ENCODE measurements at regions not wholly inside any gene's neighbourhood (a gene's known extent, or its start where the extent isn't known, plus 50 kb on each side); places are given as distances from the start of the nearest gene placed in this dataset.

GRCh38 chr13:33610438-33611120 lies 207.4 kb upstream of the RFC3 start:
- Mint-ChIP-seq H3K4me3 (peak overlapping the region; percentile 53), H3K9me3 (ENCODE audit: insufficient read depth) (no peaks in the 10 kb centered on the region), H3K27me3 (ENCODE audit: low read depth) (peaks cover 2% of the 10 kb centered on the region), H3K4me1 (ENCODE audit: low read depth) (peaks cover 38% of the 10 kb centered on the region), H3K36me3 (ENCODE audit: low read depth) (no peaks in the 10 kb centered on the region), H3K27ac (peak overlapping the region; percentile 88)
- DNase-seq (peak; percentile 38), ATAC-seq (peak; percentile 58)
- POLR2A ChIA-PET, result interaction anchor here (1.0 kb wide), 2 partner anchors 64 to 66 kb away, joined by 3 read pairs; no protein-coding TSS in a partner anchor
- CTCF ChIA-PET, result interaction anchor here (0.6 kb wide), 1 partner anchor 9 kb away, joined by 3 read pairs; no protein-coding TSS in a partner anchor

- ATAC-seq, result peak; percentile 20
- Mint-ChIP-seq H3K36me3 (ENCODE audit: low read depth) (no peaks in the 10 kb centered on the region), H3K4me1 (ENCODE audit: low read depth) (peaks cover 38% of the 10 kb centered on the region), H3K27me3 (ENCODE audit: low read depth) (peaks cover 2% of the 10 kb centered on the region), H3K9me3 (ENCODE audit: insufficient read depth) (no peaks in the 10 kb centered on the region), H3K27ac (peak overlapping the region; percentile 88), H3K4me3 (no peak overlapping the region)
- ChIA-PET CTCF (interaction anchor here (0.6 kb wide), 1 partner anchor 8 kb away, joined by 3 read pairs; no protein-coding TSS in a partner anchor), POLR2A (interaction anchor here (1.0 kb wide), 2 partner anchors 65 to 67 kb away, joined by 3 read pairs; no protein-coding TSS in a partner anchor)
- no peak for DNase-seq
Observed at GRCh38 chr13:33611121-33611805, 206.7 kb upstream of the RFC3 start.

DNA sequence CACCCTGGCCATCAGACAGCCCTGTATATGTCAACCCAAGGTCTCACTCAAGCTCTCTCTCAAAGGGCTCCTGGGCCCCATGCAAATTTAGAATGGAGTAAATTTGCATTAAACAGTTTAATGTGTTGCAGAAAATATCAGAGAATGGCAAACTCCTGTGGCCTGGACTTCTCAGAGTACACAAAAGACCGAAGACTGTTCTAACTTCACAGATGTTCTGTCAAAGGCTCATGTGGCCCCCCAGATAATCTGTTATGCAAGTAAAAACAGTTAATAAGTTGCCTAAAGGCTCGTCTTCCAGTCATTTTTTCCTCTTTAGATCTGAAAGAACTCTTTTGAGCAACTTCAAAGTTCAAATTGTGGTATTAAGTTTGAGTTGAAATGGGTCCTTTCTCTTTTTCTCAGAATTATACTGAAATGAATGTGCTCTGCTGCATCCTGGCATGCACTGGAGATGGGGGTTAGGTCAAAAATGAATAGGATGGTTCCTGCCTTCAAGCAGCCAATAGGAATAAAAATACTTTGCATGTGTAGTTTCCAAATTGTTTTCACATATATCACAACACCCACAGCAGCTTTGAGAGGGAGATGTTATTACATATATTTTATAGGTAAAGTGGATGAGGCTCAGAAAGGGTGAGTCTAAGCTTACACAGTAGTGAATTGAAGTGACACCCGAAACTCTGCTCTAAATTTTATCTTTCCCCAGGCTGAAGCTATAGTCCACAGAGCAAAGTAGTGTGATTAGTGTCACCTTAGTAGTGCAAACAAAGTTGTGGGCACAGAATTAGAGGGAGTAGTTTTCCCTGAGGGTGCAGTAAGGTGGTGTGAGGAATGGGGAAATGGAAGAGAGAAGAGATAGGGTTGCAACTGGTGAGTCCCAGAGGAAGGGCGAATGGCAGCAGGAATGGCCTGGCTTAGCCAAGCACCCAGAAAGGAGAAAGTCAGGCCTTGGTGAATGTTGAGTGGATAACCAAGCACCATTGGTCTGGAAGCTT lies 205.0 kb upstream of the RFC3 start:
- H3K27ac Mint-ChIP-seq, result peak overlapping the region; percentile 7
- H3K9me3 Mint-ChIP-seq (ENCODE audit: insufficient read depth), result no peaks in the 10 kb centered on the region
- no peaks in the 10 kb centered on the region for H3K36me3 Mint-ChIP-seq (ENCODE audit: low read depth)
- H3K27me3 Mint-ChIP-seq (ENCODE audit: low read depth), result peaks cover 2% of the 10 kb centered on the region
- ChIA-PET CTCF (interaction anchor here (0.8 to 1.8 kb wide), 3 partner anchors 16 to 70 kb away, joined by 3 to 5 read pairs (median 3); no protein-coding TSS in a partner anchor), POLR2A (interaction anchor here (0.6 to 1.6 kb wide), 3 partner anchors 24 to 1674 kb away, joined by 3 to 7 read pairs (median 3); no protein-coding TSS in a partner anchor)
- DNase-seq (no peak), ATAC-seq (peak; percentile 50)
- peaks cover 38% of the 10 kb centered on the region for H3K4me1 Mint-ChIP-seq (ENCODE audit: low read depth)
- H3K4me3 Mint-ChIP-seq, result no peak overlapping the region

DNA sequence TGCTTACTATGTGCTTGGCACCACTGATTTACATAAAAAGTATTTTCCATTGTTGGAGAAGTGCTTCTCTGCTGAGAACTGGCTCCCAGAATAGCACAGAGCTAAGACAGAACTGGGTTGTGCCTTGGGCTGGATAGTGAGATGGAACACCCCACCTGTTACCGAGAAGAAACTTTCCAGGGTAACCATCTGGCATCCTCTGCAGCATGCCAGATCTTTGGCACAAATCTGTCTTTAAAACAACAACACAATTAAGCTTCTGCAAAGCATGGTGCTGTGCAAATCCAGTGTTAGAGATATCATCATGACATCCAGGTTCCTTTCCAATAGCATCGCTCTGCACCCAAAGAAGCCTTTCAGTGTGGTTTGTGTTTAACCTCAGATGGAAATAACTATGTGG lies 202.5 kb upstream of the RFC3 start:
- peaks cover 33% of the 10 kb centered on the region for H3K4me1 Mint-ChIP-seq (ENCODE audit: low read depth)
- no peaks in the 10 kb centered on the region for H3K9me3 Mint-ChIP-seq (ENCODE audit: insufficient read depth)
- ChIA-PET POLR2A (no interaction called here), CTCF (no interaction called here)
- H3K27ac Mint-ChIP-seq, result no peak overlapping the region
- H3K36me3 Mint-ChIP-seq (ENCODE audit: low read depth), result no peaks in the 10 kb centered on the region
- no peak overlapping the region for H3K4me3 Mint-ChIP-seq
- no peak for DNase-seq
- no peak for ATAC-seq
- peaks cover 7% of the 10 kb centered on the region for H3K27me3 Mint-ChIP-seq (ENCODE audit: low read depth)

- CTCF ChIA-PET, result no interaction called here
- Mint-ChIP-seq H3K4me3 (no peak overlapping the region), H3K27me3 (ENCODE audit: low read depth) (peaks cover 7% of the 10 kb centered on the region), H3K4me1 (ENCODE audit: low read depth) (peaks cover 26% of the 10 kb centered on the region), H3K9me3 (ENCODE audit: insufficient read depth) (no peaks in the 10 kb centered on the region), H3K27ac (no peak overlapping the region), H3K36me3 (ENCODE audit: low read depth) (no peaks in the 10 kb centered on the region)
- POLR2A ChIA-PET, result no interaction called here
- DNase-seq (no peak), ATAC-seq (no peak)
Observed at GRCh38 chr13:33616130-33616529, 201.8 kb upstream of the RFC3 start.

GRCh38 chr13:33617055-33617454 lies 200.9 kb upstream of the RFC3 start:
- H3K27ac Mint-ChIP-seq, result no peak overlapping the region
- ChIA-PET CTCF (no interaction called here), POLR2A (no interaction called here)
- peaks cover 16% of the 10 kb centered on the region for H3K4me1 Mint-ChIP-seq (ENCODE audit: low read depth)
- DNase-seq (no peak), ATAC-seq (no peak)
- H3K27me3 Mint-ChIP-seq (ENCODE audit: low read depth), result peaks cover 7% of the 10 kb centered on the region
- H3K36me3 Mint-ChIP-seq (ENCODE audit: low read depth), result no peaks in the 10 kb centered on the region
- H3K9me3 Mint-ChIP-seq (ENCODE audit: insufficient read depth), result no peaks in the 10 kb centered on the region
- H3K4me3 Mint-ChIP-seq, result no peak overlapping the region

DNA sequence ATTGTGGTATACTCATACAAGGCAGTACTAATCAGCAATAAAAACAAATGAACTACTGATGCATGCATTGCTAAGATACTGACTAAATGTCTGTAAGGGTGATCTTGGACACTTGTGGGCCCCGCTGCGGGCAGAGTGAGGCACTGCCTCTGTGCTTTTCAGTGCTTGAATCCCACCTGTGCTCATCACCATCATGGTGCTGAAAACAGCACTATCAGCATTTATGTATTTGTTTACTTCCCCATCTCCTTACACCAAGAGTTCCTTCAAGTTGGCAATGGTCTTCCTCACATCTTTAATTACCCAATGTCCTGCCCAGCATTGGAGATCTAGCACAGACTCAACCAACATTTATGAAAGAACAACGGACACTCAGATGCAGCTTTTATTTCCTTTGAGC lies 193.7 kb upstream of the RFC3 start:
- ATAC-seq (no peak), DNase-seq (no peak)
- Mint-ChIP-seq H3K4me1 (ENCODE audit: low read depth) (peaks cover 7% of the 10 kb centered on the region), H3K4me3 (no peak overlapping the region), H3K9me3 (ENCODE audit: insufficient read depth) (no peaks in the 10 kb centered on the region), H3K27ac (no peak overlapping the region), H3K36me3 (ENCODE audit: low read depth) (no peaks in the 10 kb centered on the region), H3K27me3 (ENCODE audit: low read depth) (peaks cover 2% of the 10 kb centered on the region)
- ChIA-PET CTCF (no interaction called here), POLR2A (no interaction called here)

DNA sequence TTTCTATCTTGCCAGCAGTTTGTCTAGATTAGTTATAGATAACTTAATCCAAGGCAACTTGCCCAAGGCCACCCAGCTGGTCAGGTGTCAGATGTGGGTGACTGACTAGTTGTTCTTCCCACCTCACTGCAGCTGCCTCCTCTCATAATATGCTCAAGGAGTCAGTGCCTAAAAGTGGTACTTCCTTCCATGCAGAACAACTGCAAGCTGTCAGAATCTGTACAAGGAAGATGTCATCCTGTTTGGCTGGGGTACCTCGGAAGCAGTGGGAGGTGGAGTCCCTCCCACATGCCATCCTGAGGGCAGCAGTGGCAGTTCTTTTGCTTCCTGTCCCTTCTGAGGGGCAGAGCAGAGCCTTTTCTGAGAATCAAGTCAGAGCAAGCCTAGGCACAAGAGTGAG lies 193.2 kb upstream of the RFC3 start:
- no peak overlapping the region for H3K27ac Mint-ChIP-seq
- no peaks in the 10 kb centered on the region for H3K36me3 Mint-ChIP-seq (ENCODE audit: low read depth)
- H3K27me3 Mint-ChIP-seq (ENCODE audit: low read depth), result peaks cover 2% of the 10 kb centered on the region
- H3K9me3 Mint-ChIP-seq (ENCODE audit: insufficient read depth), result no peaks in the 10 kb centered on the region
- DNase-seq, result no peak
- CTCF ChIA-PET, result no interaction called here
- H3K4me1 Mint-ChIP-seq (ENCODE audit: low read depth), result peaks cover 7% of the 10 kb centered on the region
- no peak overlapping the region for H3K4me3 Mint-ChIP-seq
- POLR2A ChIA-PET, result no interaction called here
- no peak for ATAC-seq

GRCh38 chr13:33626407-33626806 lies 191.5 kb upstream of the RFC3 start:
- Mint-ChIP-seq H3K4me1 (ENCODE audit: low read depth) (peaks cover 7% of the 10 kb centered on the region), H3K4me3 (no peak overlapping the region), H3K27ac (no peak overlapping the region), H3K9me3 (ENCODE audit: insufficient read depth) (no peaks in the 10 kb centered on the region), H3K27me3 (ENCODE audit: low read depth) (peaks cover 4% of the 10 kb centered on the region), H3K36me3 (ENCODE audit: low read depth) (no peaks in the 10 kb centered on the region)
- ChIA-PET POLR2A (interaction anchor here (0.8 kb wide), 1 partner anchor 11 kb away, joined by 3 read pairs; no protein-coding TSS in a partner anchor), CTCF (no interaction called here)
- no peak for DNase-seq
- no peak for ATAC-seq

- no peak for DNase-seq
- ChIA-PET POLR2A (no interaction called here), CTCF (interaction anchor here (1.0 to 1.2 kb wide), 2 partner anchors 15 to 23 kb away, joined by 3 read pairs; no protein-coding TSS in a partner anchor)
- no peak overlapping the region for H3K27ac Mint-ChIP-seq
- ATAC-seq, result no peak
- no peaks in the 10 kb centered on the region for H3K36me3 Mint-ChIP-seq (ENCODE audit: low read depth)
- H3K9me3 Mint-ChIP-seq (ENCODE audit: insufficient read depth), result no peaks in the 10 kb centered on the region
- peaks cover 7% of the 10 kb centered on the region for H3K4me1 Mint-ChIP-seq (ENCODE audit: low read depth)
- H3K27me3 Mint-ChIP-seq (ENCODE audit: low read depth), result peaks cover 4% of the 10 kb centered on the region
- no peak overlapping the region for H3K4me3 Mint-ChIP-seq
Observed at GRCh38 chr13:33628662-33629061, 189.3 kb upstream of the RFC3 start.

- DNase-seq, result no peak
- Mint-ChIP-seq H3K4me1 (ENCODE audit: low read depth) (peaks cover 1% of the 10 kb centered on the region), H3K9me3 (ENCODE audit: insufficient read depth) (no peaks in the 10 kb centered on the region), H3K27me3 (ENCODE audit: low read depth) (peaks cover 4% of the 10 kb centered on the region), H3K27ac (no peak overlapping the region), H3K4me3 (no peak overlapping the region), H3K36me3 (ENCODE audit: low read depth) (no peaks in the 10 kb centered on the region)
- ChIA-PET CTCF (interaction anchor here (0.9 to 1.2 kb wide), 2 partner anchors 16 to 21 kb away, joined by 3 read pairs; no protein-coding TSS in a partner anchor), POLR2A (interaction anchor here (0.6 to 0.9 kb wide), 2 partner anchors 17 to 1044 kb away, joined by 3 to 4 read pairs; no protein-coding TSS in a partner anchor)
- no peak for ATAC-seq
Observed at GRCh38 chr13:33629605-33630360, 188.2 kb upstream of the RFC3 start.
